ENCODE measurements at regions not wholly inside any gene's neighbourhood (a gene's known extent, or its start where the extent isn't known, plus 50 kb on each side); places are given as distances from the start of the nearest gene placed in this dataset.

GRCh38 chr4:181301735-181302710 lies 941.2 kb upstream of the TENM3 start:
- Histone ChIP-seq H3K4me3 (ENCODE audit: low read length) (no peak overlapping the region), H3K27me3 (ENCODE audit: control insufficient read depth, insufficient read depth, low read length) (no peaks in the 10 kb centered on the region), H3K27ac (ENCODE audit: low read length) (no peak overlapping the region), H3K9me3 (replicated peaks; ENCODE audit: control insufficient read depth, low read depth, low read length) (no peaks in the 10 kb centered on the region), H3K36me3 (ENCODE audit: control insufficient read depth, insufficient read depth, low read length) (no peaks in the 10 kb centered on the region), H3K4me1 (ENCODE audit: control insufficient read depth, insufficient read depth, low read length) (no peaks in the 10 kb centered on the region)
- 6% methylated on average over 2 of the region's 9 CpGs for WGBS (ENCODE audit: insufficient coverage)
- no peak for DNase-seq

DNA sequence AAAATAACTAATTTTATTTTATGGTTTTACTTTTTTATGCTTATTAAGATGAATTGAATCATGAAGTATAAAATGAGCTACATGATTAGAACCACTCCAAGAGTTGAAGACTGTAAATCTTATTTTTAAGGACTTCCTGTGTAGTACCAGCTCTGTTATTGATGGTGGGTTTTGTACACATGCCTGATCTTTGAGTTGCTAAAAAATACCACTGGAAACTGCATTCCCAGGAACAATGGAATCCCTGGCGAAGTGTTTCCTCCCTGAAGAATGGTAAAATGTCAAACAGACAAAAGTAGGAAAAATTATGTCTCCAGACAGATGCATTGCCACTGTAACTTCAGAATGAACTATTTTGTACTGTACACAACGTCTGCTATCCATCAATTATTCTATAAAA lies 935.4 kb upstream of the TENM3 start:
- no peak for DNase-seq
- H3K36me3 ChIP-seq (ENCODE audit: control insufficient read depth, insufficient read depth, low read length) = no peaks in the 10 kb centered on the region
- WGBS (ENCODE audit: insufficient coverage) = no CpG with 5 or more reads among the region's 2 CpGs

GRCh38 chr4:181308476-181309312 lies 934.5 kb upstream of the TENM3 start:
- 67% methylated on average over 1 of the region's 7 CpGs for WGBS (ENCODE audit: insufficient coverage)
- no peak for DNase-seq
- no peaks in the 10 kb centered on the region for H3K36me3 ChIP-seq (ENCODE audit: control insufficient read depth, insufficient read depth, low read length)
- no peaks in the 10 kb centered on the region for H3K27me3 ChIP-seq (ENCODE audit: control insufficient read depth, insufficient read depth, low read length)
- H3K4me1 ChIP-seq (ENCODE audit: control insufficient read depth, insufficient read depth, low read length) = no peaks in the 10 kb centered on the region
- H3K9me3 ChIP-seq (replicated peaks; ENCODE audit: control insufficient read depth, low read depth, low read length) = no peaks in the 10 kb centered on the region
- no peak overlapping the region for H3K27ac ChIP-seq (ENCODE audit: low read length)
- H3K4me3 ChIP-seq (ENCODE audit: low read length) = no peak overlapping the region

More for the DNA sequence above, 935.4 kb upstream of the TENM3 start:
- H3K9me3 ChIP-seq (replicated peaks; ENCODE audit: control insufficient read depth, low read depth, low read length) = no peaks in the 10 kb centered on the region
- H3K27ac ChIP-seq (ENCODE audit: low read length) = no peak overlapping the region
- no peak overlapping the region for H3K4me3 ChIP-seq (ENCODE audit: low read length)
- H3K4me1 ChIP-seq (ENCODE audit: control insufficient read depth, insufficient read depth, low read length) = no peaks in the 10 kb centered on the region
- H3K27me3 ChIP-seq (ENCODE audit: control insufficient read depth, insufficient read depth, low read length) = no peaks in the 10 kb centered on the region

GRCh38 chr4:181312066-181312465 lies 931.1 kb upstream of the TENM3 start:
- H3K4me1 ChIP-seq (ENCODE audit: control insufficient read depth, insufficient read depth, low read length) = no peaks in the 10 kb centered on the region
- no peak overlapping the region for H3K4me3 ChIP-seq (ENCODE audit: low read length)
- H3K27ac ChIP-seq (ENCODE audit: low read length) = no peak overlapping the region
- no peaks in the 10 kb centered on the region for H3K36me3 ChIP-seq (ENCODE audit: control insufficient read depth, insufficient read depth, low read length)
- no peaks in the 10 kb centered on the region for H3K9me3 ChIP-seq (replicated peaks; ENCODE audit: control insufficient read depth, low read depth, low read length)
- WGBS (ENCODE audit: insufficient coverage) = 92% methylated on average over 2 of the region's 4 CpGs
- no peak for DNase-seq
- H3K27me3 ChIP-seq (ENCODE audit: control insufficient read depth, insufficient read depth, low read length) = no peaks in the 10 kb centered on the region

DNA sequence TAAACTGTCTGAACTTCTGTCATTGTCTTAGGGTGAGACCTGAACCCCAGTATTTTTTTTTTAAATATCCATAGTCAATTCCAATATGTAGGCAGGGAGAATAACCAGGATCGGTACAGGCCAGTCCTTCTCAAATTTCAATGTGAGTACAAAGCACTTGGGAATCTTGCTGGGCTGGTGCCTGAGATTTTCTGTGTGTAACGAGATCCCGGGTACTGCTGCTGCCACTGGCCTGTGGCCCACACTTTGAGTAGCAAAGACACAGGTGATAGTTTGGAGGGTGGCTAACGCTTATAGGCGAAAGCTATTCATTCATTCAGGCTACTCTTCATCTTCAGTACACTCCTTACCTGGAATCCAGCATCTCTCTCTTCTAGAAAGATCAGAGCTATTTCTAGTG lies 923.6 kb upstream of the TENM3 start:
- DNase-seq = no peak

GRCh38 chr4:181323061-181323460 lies 920.1 kb upstream of the TENM3 start:
- no peak for DNase-seq
- Histone ChIP-seq H3K4me3 (ENCODE audit: low read length) (no peak overlapping the region), H3K27me3 (ENCODE audit: control insufficient read depth, insufficient read depth, low read length) (no peaks in the 10 kb centered on the region), H3K27ac (ENCODE audit: low read length) (no peak overlapping the region), H3K9me3 (replicated peaks; ENCODE audit: control insufficient read depth, low read depth, low read length) (no peaks in the 10 kb centered on the region), H3K36me3 (ENCODE audit: control insufficient read depth, insufficient read depth, low read length) (no peaks in the 10 kb centered on the region), H3K4me1 (ENCODE audit: control insufficient read depth, insufficient read depth, low read length) (no peaks in the 10 kb centered on the region)
- no CpG with 5 or more reads among the region's 2 CpGs for WGBS (ENCODE audit: insufficient coverage)

More for the DNA sequence above, 923.6 kb upstream of the TENM3 start:
- 7% methylated on average over 3 of the region's 5 CpGs for WGBS (ENCODE audit: insufficient coverage)
- no peaks in the 10 kb centered on the region for H3K4me1 ChIP-seq (ENCODE audit: control insufficient read depth, insufficient read depth, low read length)
- H3K9me3 ChIP-seq (replicated peaks; ENCODE audit: control insufficient read depth, low read depth, low read length) = no peaks in the 10 kb centered on the region
- no peak overlapping the region for H3K27ac ChIP-seq (ENCODE audit: low read length)
- H3K4me3 ChIP-seq (ENCODE audit: low read length) = no peak overlapping the region
- H3K36me3 ChIP-seq (ENCODE audit: control insufficient read depth, insufficient read depth, low read length) = no peaks in the 10 kb centered on the region
- no peaks in the 10 kb centered on the region for H3K27me3 ChIP-seq (ENCODE audit: control insufficient read depth, insufficient read depth, low read length)

GRCh38 chr4:181330654-181331201 lies 912.5 kb upstream of the TENM3 start:
- no peak overlapping the region for H3K4me3 ChIP-seq (ENCODE audit: low read length)
- no peaks in the 10 kb centered on the region for H3K9me3 ChIP-seq (replicated peaks; ENCODE audit: control insufficient read depth, low read depth, low read length)
- no peaks in the 10 kb centered on the region for H3K4me1 ChIP-seq (ENCODE audit: control insufficient read depth, insufficient read depth, low read length)
- H3K27me3 ChIP-seq (ENCODE audit: control insufficient read depth, insufficient read depth, low read length) = no peaks in the 10 kb centered on the region
- H3K27ac ChIP-seq (ENCODE audit: low read length) = no peak overlapping the region
- no peaks in the 10 kb centered on the region for H3K36me3 ChIP-seq (ENCODE audit: control insufficient read depth, insufficient read depth, low read length)
- WGBS (ENCODE audit: insufficient coverage) = 20% methylated on average over 1 of the region's 4 CpGs
- DNase-seq = no peak

GRCh38 chr4:181331214-181331613 lies 912.0 kb upstream of the TENM3 start:
- no peaks in the 10 kb centered on the region for H3K9me3 ChIP-seq (replicated peaks; ENCODE audit: control insufficient read depth, low read depth, low read length)
- H3K36me3 ChIP-seq (ENCODE audit: control insufficient read depth, insufficient read depth, low read length) = no peaks in the 10 kb centered on the region
- DNase-seq = no peak
- 20% methylated on average over 1 of the region's 1 CpG for WGBS (ENCODE audit: insufficient coverage)
- H3K4me1 ChIP-seq (ENCODE audit: control insufficient read depth, insufficient read depth, low read length) = no peaks in the 10 kb centered on the region
- H3K27ac ChIP-seq (ENCODE audit: low read length) = no peak overlapping the region
- no peak overlapping the region for H3K4me3 ChIP-seq (ENCODE audit: low read length)
- H3K27me3 ChIP-seq (ENCODE audit: control insufficient read depth, insufficient read depth, low read length) = no peaks in the 10 kb centered on the region

DNA sequence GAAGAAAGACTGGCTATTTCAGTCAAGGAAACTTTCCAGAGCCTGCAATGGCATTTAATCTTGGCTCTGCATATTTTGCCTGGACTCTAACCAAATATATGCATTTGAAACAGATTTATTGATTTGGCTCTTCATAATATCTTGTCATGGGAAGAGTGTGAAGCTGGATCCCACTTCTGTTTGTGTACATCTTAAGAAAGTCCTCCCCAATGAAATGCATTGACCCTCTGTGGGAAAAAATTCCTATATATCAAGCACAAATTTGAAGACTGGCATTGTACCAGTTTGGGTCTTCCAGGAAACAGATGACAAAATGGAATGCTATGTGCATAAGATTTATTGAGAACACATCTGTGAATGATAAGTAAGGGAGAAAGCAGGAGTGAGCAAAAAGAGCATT lies 897.3 kb upstream of the TENM3 start:
- Histone ChIP-seq H3K9me3 (replicated peaks; ENCODE audit: control insufficient read depth, low read depth, low read length) (no peaks in the 10 kb centered on the region), H3K27me3 (ENCODE audit: control insufficient read depth, insufficient read depth, low read length) (no peaks in the 10 kb centered on the region), H3K4me3 (ENCODE audit: low read length) (no peak overlapping the region), H3K27ac (ENCODE audit: low read length) (no peak overlapping the region), H3K36me3 (ENCODE audit: control insufficient read depth, insufficient read depth, low read length) (no peaks in the 10 kb centered on the region), H3K4me1 (ENCODE audit: control insufficient read depth, insufficient read depth, low read length) (no peaks in the 10 kb centered on the region)
- DNase-seq = peak; percentile 48

All from muscle of leg (tissue), 3 donors.